H1 (cell line): ENCODE measurements at regions not wholly inside any gene's neighbourhood (a gene's known extent, or its start where the extent isn't known, plus 50 kb on each side); places are given as distances from the start of the nearest gene placed in this dataset.

Experiments used
- CTCF ChIA-PET: fragments of 300-600 bp; sonication (Branson Sonifier 250); formaldehyde crosslinking; loops from one replicate; lab custom pipeline; 2021; ENCODE audit not compliant: partially characterized antibody; lab: Charles Lee
- POLR2A ChIA-PET: fragments of 300-600 bp; sonication (Branson Sonifier 250); formaldehyde crosslinking; loops from one replicate; lab custom pipeline; 2021; ENCODE audit warnings: inconsistent platforms; ENCODE audit not compliant: partially characterized antibody; lab: Charles Lee
- DNase-seq, 2 experiments: peaks; one replicate each; pipeline versions ENCODE4 v3.0.0 to v3.0.0-alpha.2; 2010 to 2022; ENCODE audit warnings: low spot score in 2 of 2, low read depth in 1 of 2, mixed read lengths in 1 of 2
- FAIRE-seq: peaks from 2 replicates; lab custom pipeline; 2011; peaks lifted over from hg19 to GRCh38; lab: Jason Lieb, UNC
- H2AFZ ChIP-seq: 2 replicates; pipeline ENCODE4 v1.8.1; 2012; ENCODE audit warnings: low read length, inconsistent platforms
- H2AK5ac ChIP-seq: 2 replicates; pipeline ENCODE4 v1.6.1; 2013; ENCODE audit warnings: low read depth, low read length
- H2BK120ac ChIP-seq: replicated peaks from 2 replicates; pipeline ENCODE3; 2013; ENCODE audit warnings: low read depth, low read length, inconsistent platforms
- H2BK12ac ChIP-seq: 2 replicates; pipeline ENCODE4 v1.6.1; 2013; ENCODE audit warnings: low read depth, low read length
- H2BK15ac ChIP-seq: 2 replicates; pipeline ENCODE4 v1.6.1; 2013; ENCODE audit warnings: low read length
- H2BK20ac ChIP-seq: 2 replicates; pipeline ENCODE4 v1.6.1; 2013; ENCODE audit warnings: low read length
- H2BK5ac ChIP-seq: 2 replicates; pipeline ENCODE4 v1.6.1; 2013; ENCODE audit warnings: low read depth, low read length
- H3K14ac ChIP-seq: 2 replicates; pipeline ENCODE4 v1.6.1; 2013; ENCODE audit warnings: inconsistent platforms; ENCODE audit not compliant: insufficient read length
- H3K18ac ChIP-seq: 2 replicates; pipeline ENCODE4 v1.6.1; 2013; ENCODE audit warnings: low read length; ENCODE audit errors: extremely low read depth
- H3K23ac ChIP-seq: 2 replicates; pipeline ENCODE4 v1.6.1; 2013; ENCODE audit warnings: inconsistent platforms; ENCODE audit not compliant: insufficient read length
- H3K23me2 ChIP-seq: 2 replicates; pipeline ENCODE4 v1.6.1; 2013; ENCODE audit warnings: low read depth, low read length
- H3K27ac ChIP-seq: 2 replicates; pipeline ENCODE4 v1.6.1; 2011; ENCODE audit warnings: low read depth, low read length, inconsistent platforms
- H3K27me3 ChIP-seq, 4 experiments: replicated peaks in 1 of 4; 1 replicate in 1 of 4; 2 replicates in 3 of 4; pipeline versions ENCODE4 v1.6.1 to v1.8.1; 2011 to 2013; ENCODE audit warnings: low read length in 3 of 4, mild to moderate bottlenecking in 3 of 4, inconsistent platforms in 2 of 4, mixed read lengths in 2 of 4, moderate library complexity in 1 of 4; ENCODE audit not compliant: control insufficient read depth in 3 of 4, insufficient read depth in 3 of 4; ENCODE audit errors: extremely low read depth in 1 of 4
- H3K36me3 ChIP-seq, 4 experiments: 2 replicates each; pipeline versions ENCODE4 v1.6.1 to v1.8.1; 2011 to 2013; ENCODE audit warnings: mild to moderate bottlenecking in 4 of 4, low read length in 3 of 4, moderate library complexity in 2 of 4, control low read depth in 1 of 4, inconsistent platforms in 1 of 4; ENCODE audit not compliant: insufficient read depth in 4 of 4, control insufficient read depth in 2 of 4
- H3K4ac ChIP-seq: replicated peaks from 2 replicates; pipeline ENCODE3; 2013; ENCODE audit warnings: low read length, low read depth, mixed read lengths, inconsistent platforms; ENCODE audit not compliant: insufficient read length
- H3K4me1 ChIP-seq, 4 experiments: replicated peaks in 1 of 4; 1 replicate in 1 of 4; 2 replicates in 3 of 4; pipeline versions ENCODE4 v1.6.1 to v1.8.1; 2011 to 2013; ENCODE audit warnings: low read length in 3 of 4, inconsistent platforms in 2 of 4, mixed read lengths in 1 of 4; ENCODE audit not compliant: insufficient read depth in 4 of 4, control insufficient read depth in 3 of 4
- H3K4me2 ChIP-seq, 2 experiments: 2 replicates each; pipeline versions ENCODE4 v1.6.1 to v1.8.1; 2011 to 2013; ENCODE audit warnings: low read depth in 2 of 2, low read length in 2 of 2, control low read depth in 1 of 2, inconsistent platforms in 1 of 2, mild to moderate bottlenecking in 1 of 2; ENCODE audit not compliant: insufficient read depth in 1 of 2
- H3K4me3 ChIP-seq, 4 experiments: fragments of 200-600, 300-600 bp in 1 of 4; sonication (generic), shearing (Covaris generic), sonication (Bioruptor Twin) in 1 of 4; 2 replicates each; pipeline versions ENCODE4 v1.5.1 to v1.8.1; 2011 to 2016; ENCODE audit warnings: low read length in 4 of 4, low read depth in 3 of 4, control low read depth in 2 of 4, inconsistent platforms in 2 of 4, mild to moderate bottlenecking in 2 of 4, mixed read lengths in 1 of 4, moderate library complexity in 1 of 4; ENCODE audit not compliant: insufficient read depth in 2 of 4; ENCODE audit errors: extremely low read depth in 1 of 4
- H3K56ac ChIP-seq: replicated peaks from 2 replicates; pipeline ENCODE3; 2013; ENCODE audit warnings: low read depth, mild to moderate bottlenecking, mixed read lengths, low read length, inconsistent platforms; ENCODE audit not compliant: insufficient read length
- H3K79me1 ChIP-seq: 2 replicates; pipeline ENCODE4 v1.6.1; 2013; ENCODE audit warnings: low read depth, low read length, control low read depth
- H3K79me2 ChIP-seq, 2 experiments: 2 replicates each; pipeline versions ENCODE4 v1.6.1 to v1.8.1; 2012 to 2013; ENCODE audit warnings: low read length in 2 of 2, mild to moderate bottlenecking in 2 of 2, inconsistent platforms in 1 of 2; ENCODE audit not compliant: insufficient read depth in 2 of 2, control insufficient read depth in 1 of 2
- H3K9ac ChIP-seq, 4 experiments: replicated peaks in 1 of 4; 1 replicate in 1 of 4; 2 replicates in 3 of 4; pipeline versions ENCODE4 v1.6.1 to v1.8.1; 2011 to 2013; ENCODE audit warnings: low read depth in 3 of 4, low read length in 3 of 4, control low read depth in 2 of 4, mild to moderate bottlenecking in 2 of 4, moderate library complexity in 2 of 4, inconsistent platforms in 1 of 4; ENCODE audit errors: extremely low read depth in 1 of 4
- H3K9me3 ChIP-seq, 2 experiments: 2 replicates each; pipeline versions ENCODE4 v1.6.1 to v1.8.1; 2012 to 2013; ENCODE audit warnings: mild to moderate bottlenecking in 2 of 2, moderate library complexity in 2 of 2, control low read depth in 1 of 2, inconsistent platforms in 1 of 2, low read depth in 1 of 2, low read length in 1 of 2, mixed read lengths in 1 of 2; ENCODE audit not compliant: insufficient read depth in 2 of 2
- H4K20me1 ChIP-seq, 2 experiments: replicated peaks in 1 of 2; 2 replicates each; pipeline versions ENCODE3 to v1.8.1; 2011 to 2013; ENCODE audit warnings: inconsistent platforms in 2 of 2, low read length in 2 of 2, mild to moderate bottlenecking in 1 of 2; ENCODE audit not compliant: insufficient read depth in 2 of 2, control insufficient read depth in 1 of 2
- H4K5ac ChIP-seq: 2 replicates; pipeline ENCODE4 v1.6.1; 2013; ENCODE audit warnings: low read length, low read depth, mixed read lengths, inconsistent platforms; ENCODE audit not compliant: insufficient read length
- H4K8ac ChIP-seq: 2 replicates; pipeline ENCODE4 v1.8.0; 2013; ENCODE audit warnings: mild to moderate bottlenecking, moderate library complexity, low read length, inconsistent platforms; ENCODE audit not compliant: insufficient read depth; ENCODE audit errors: extremely low read depth
- H4K91ac ChIP-seq: replicated peaks from 2 replicates; pipeline ENCODE3; 2013; ENCODE audit warnings: low read length, mixed read lengths, inconsistent platforms; ENCODE audit not compliant: insufficient read length
- JUND ChIP-seq: IDR thresholded peaks from 2 replicates; pipeline ENCODE4 v1.6.1; 2011; ENCODE audit warnings: mild to moderate bottlenecking, improper control_type of control experiment, low read length
- KDM1A ChIP-seq: fragments of 200-600, 300-600 bp; sonication (generic); IDR thresholded peaks from 2 replicates; pipeline ENCODE4 v1.7.1; 2016; ENCODE audit warnings: mild to moderate bottlenecking, low read length, borderline replicate concordance
- TAF1 ChIP-seq: IDR thresholded peaks from 2 replicates; pipeline ENCODE4 v1.6.1; 2011; ENCODE audit warnings: mild to moderate bottlenecking, low read depth, low read length
- WGBS, 2 experiments: shearing (Covaris generic) in 1 of 2; methylation state at CpG; one replicate each; pipeline versions ENCODE4 v1.1.6 to v1.1.7; 2013 to 2015; ENCODE audit warnings: low lambda C conversion rate in 2 of 2, mixed read lengths in 2 of 2, inconsistent platforms in 1 of 2, low coverage in 1 of 2, missing lambda C conversion rate in 1 of 2; ENCODE audit not compliant: insufficient replicate concordance in 2 of 2, insufficient coverage in 1 of 2, insufficient read length in 1 of 2; ENCODE audit errors: extremely low coverage in 1 of 2, missing lambda C conversion rate in 1 of 2; 5-methylcytosine and 5-hydroxymethylcytosine counted together

GRCh38 chr4:74631338-74631737, 163.0 kb downstream of the BTC start:
- H4K8ac ChIP-seq = no peak overlapping the region
- FAIRE-seq = no peak
- POLR2A ChIA-PET = interaction anchor here (0.6 kb wide), 1 partner anchor 303 kb away, joined by 3 read pairs; no protein-coding TSS in a partner anchor

More at GRCh38 chr4:74631338-74631737, 163.0 kb downstream of the BTC start:
- Histone ChIP-seq H2AK5ac (no peak overlapping the region), H2BK120ac (no peak overlapping the region), H3K4ac (no peak overlapping the region), H4K20me1 (no peaks in the 10 kb centered on the region), H4K91ac (no peak overlapping the region), H2BK20ac (no peak overlapping the region), H3K36me3 (no peaks in the 10 kb centered on the region), H3K9me3 (no peaks in the 10 kb centered on the region), H3K23me2 (no peaks in the 10 kb centered on the region), H3K4me1 (no peaks in the 10 kb centered on the region), H3K79me1 (no peaks in the 10 kb centered on the region), H3K14ac (no peak overlapping the region), H3K4me3 (no peak overlapping the region), H3K4me2 (no peak overlapping the region), H3K56ac (no peak overlapping the region), H2AFZ (0 out of 2 replicates have a peak overlapping the region, but pooled peaks have one; percentile 76), H3K18ac (no peak overlapping the region), H2BK12ac (no peak overlapping the region), H3K79me2 (no peaks in the 10 kb centered on the region), H3K23ac (no peak overlapping the region), H3K27me3 (no peaks in the 10 kb centered on the region), H4K5ac (no peak overlapping the region), H3K9ac (no peak overlapping the region), H2BK5ac (no peak overlapping the region), H2BK15ac (no peak overlapping the region), H3K27ac (no peak overlapping the region)
- CTCF ChIA-PET = interaction anchor here (0.7 to 2.9 kb wide), 3 partner anchors 8 to 260 kb away, joined by 4 to 14 read pairs (median 9); no protein-coding TSS in a partner anchor
- TF ChIP-seq JUND (no peak), TAF1 (no peak), KDM1A (no peak)
- 97% methylated on average over 2 of the region's 2 CpGs; no CpG with 5 or more reads in 1 of the 2 experiments for WGBS, 2 experiments
- no peak for DNase-seq
